Stomach (tissue), 8 donors: ENCODE measurements at regions not wholly inside any gene's neighbourhood (a gene's known extent, or its start where the extent isn't known, plus 50 kb on each side); places are given as distances from the start of the nearest gene placed in this dataset.

Source experiments
- DNase-seq, 2 donors: peaks; one replicate each; pipeline versions ENCODE4 v3.0.0 to v3.0.0-alpha.2; 2013 to 2019
- H3K27ac ChIP-seq, 5 donors: fragments of 200-600 bp in 4 of 5; sonication (generic) in 4 of 5; one replicate each; pipeline ENCODE4 v1.5.1; 2013 to 2019; ENCODE audit warnings: mild to moderate bottlenecking in 1 of 5, moderate library complexity in 1 of 5
- H3K27me3 ChIP-seq, 3 donors: fragments of 200-600 bp; sonication (generic); one replicate each; pipeline ENCODE4 v1.5.1; 2017 to 2019; ENCODE audit warnings: mixed run types in 1 of 3
- H3K36me3 ChIP-seq, 4 donors: fragments of 200-600 bp; sonication (generic); 1 replicate in 3 of 4; 2 replicates in 1 of 4; pipeline ENCODE4 v1.5.1; 2016 to 2019
- H3K4me1 ChIP-seq, 4 donors: fragments of 200-600 bp; sonication (generic); one replicate each; pipeline ENCODE4 v1.5.1; 2016 to 2019
- H3K4me3 ChIP-seq, 4 donors: fragments of 200-600 bp; sonication (generic) in 3 of 4; one replicate each; pipeline ENCODE4 v1.5.1; 2016 to 2019; ENCODE audit warnings: mild to moderate bottlenecking in 1 of 4
- H3K9me3 ChIP-seq, 4 donors: fragments of 200-600 bp; sonication (generic); one replicate each; pipeline ENCODE4 v1.5.1; 2016 to 2019
- CTCF ChIP-seq, 7 experiments: fragments of 450-650 bp in 4 of 7; fragments of 200-600 bp in 3 of 7; sonication (generic) in 3 of 7; IDR thresholded peaks; one replicate each; pipeline ENCODE4 v1.5.1; 2016 to 2019; ENCODE audit warnings: antibody characterized with exemption in 7 of 7, control low read depth in 2 of 7, mild to moderate bottlenecking in 1 of 7
- EP300 ChIP-seq: sonication (generic); formaldehyde crosslinking; IDR thresholded peaks from one replicate; pipeline ENCODE4 v1.6.1; 2017; ENCODE audit warnings: antibody characterized with exemption
- POLR2A ChIP-seq, 4 donors: fragments of 450-650 bp; IDR thresholded peaks; one replicate each; pipeline ENCODE4 v1.6.1; 2016; ENCODE audit warnings: antibody characterized with exemption in 4 of 4, control low read depth in 2 of 4, mild to moderate bottlenecking in 1 of 4, moderate library complexity in 1 of 4
- POLR2AphosphoS5 ChIP-seq, 3 donors: sonication (generic); formaldehyde crosslinking; IDR thresholded peaks; one replicate each; pipeline ENCODE4 v1.6.1; 2016; ENCODE audit warnings: antibody characterized with exemption in 3 of 3
- WGBS, 5 donors: extraction: QIAGEN DNeasy Blood & Tissue Kit in 3 of 5; methylation state at CpG; one replicate each; pipeline versions ENCODE4 v1.1.5 to v1.1.7; 2013 to 2018; 5-methylcytosine and 5-hydroxymethylcytosine counted together
- intact Hi-C: fragments of 100-400 bp; cut with DNase I; formaldehyde crosslinking; loops from one replicate; pipeline ENCODE4 v1.15.1; 2023; ENCODE audit warnings: low total_unique reads
- donor health status: healthy with polysubstance abuse.
- donor health status: Bipolar disorder and iron deficiency.
- donor health status: healthy.

GRCh38 chr7:41878309-41879295, 175.7 kb upstream of the INHBA start:
- Histone ChIP-seq H3K4me1 (peaks cover 0 to 8% (median 0%) of the 10 kb centered on the region in 4 donors), H3K36me3 (no peaks in the 10 kb centered on the region), H3K27ac (no peak overlapping the region), H3K4me3 (no peak overlapping the region), H3K9me3 (no peaks in the 10 kb centered on the region), H3K27me3 (peaks cover 0 to 3% (median 0%) of the 10 kb centered on the region in 3 donors)
- TF ChIP-seq POLR2AphosphoS5 (IDR thresholded peaks at IDR 0.05), result no peak
- DNase-seq, result no peak
- WGBS, 5 donors, result 36 to 49% (median 40%) methylated on average over 7 of the region's 7 CpGs
- intact Hi-C loops, result no loop called here

GRCh38 chr7:41877118-41877517, 174.2 kb upstream of the INHBA start:
- no peak for TF ChIP-seq POLR2A (IDR thresholded peaks at IDR 0.05)
- no peak for TF ChIP-seq POLR2AphosphoS5 (IDR thresholded peaks at IDR 0.05)
- no peak for TF ChIP-seq CTCF (IDR thresholded peaks at IDR 0.05)
- TF ChIP-seq EP300, result no peak
- no peaks in the 10 kb centered on the region for H3K36me3 ChIP-seq
- intact Hi-C loops, result no loop called here
- H3K27me3 ChIP-seq, result peaks cover 0 to 3% (median 0%) of the 10 kb centered on the region in 3 donors
- no peaks in the 10 kb centered on the region for H3K9me3 ChIP-seq
- no peak overlapping the region for H3K4me3 ChIP-seq
- no peak for DNase-seq
- H3K27ac ChIP-seq, result no peak overlapping the region
- 67 to 75% (median 67%) methylated on average over 7 of the region's 7 CpGs for WGBS, 5 donors
- peaks cover 0 to 2% (median 0%) of the 10 kb centered on the region in 4 donors for H3K4me1 ChIP-seq

GRCh38 chr7:41875513-41875912, 172.6 kb upstream of the INHBA start:
- TF ChIP-seq POLR2AphosphoS5 (IDR thresholded peaks at IDR 0.05), result no peak
- TF ChIP-seq POLR2A (IDR thresholded peaks at IDR 0.05), result no peak
- TF ChIP-seq EP300, result no peak
- no peak for TF ChIP-seq CTCF (IDR thresholded peaks at IDR 0.05)
- Histone ChIP-seq H3K9me3 (no peaks in the 10 kb centered on the region), H3K4me1 (no peaks in the 10 kb centered on the region), H3K4me3 (no peak overlapping the region), H3K27me3 (peaks cover 0 to 3% (median 0%) of the 10 kb centered on the region in 3 donors), H3K27ac (no peak overlapping the region), H3K36me3 (no peaks in the 10 kb centered on the region)
- no peak for DNase-seq
- 55 to 78% (median 64%) methylated on average over 6 of the region's 6 CpGs for WGBS, 5 donors
- intact Hi-C loops, result no loop called here

GRCh38 chr7:41874201-41874785, 171.4 kb upstream of the INHBA start:
- no peak for DNase-seq
- 25 to 50% (median 41%) methylated on average over 3 of the region's 3 CpGs for WGBS, 5 donors
- TF ChIP-seq CTCF (IDR thresholded peaks at IDR 0.05) (no peak), POLR2A (IDR thresholded peaks at IDR 0.05) (no peak), POLR2AphosphoS5 (IDR thresholded peaks at IDR 0.05) (no peak), EP300 (no peak)
- Histone ChIP-seq H3K27me3 (peaks cover 0 to 3% (median 0%) of the 10 kb centered on the region in 3 donors), H3K27ac (no peak overlapping the region), H3K4me3 (no peak overlapping the region), H3K4me1 (peaks cover 0 to 5% (median 0%) of the 10 kb centered on the region in 4 donors), H3K36me3 (no peaks in the 10 kb centered on the region), H3K9me3 (no peaks in the 10 kb centered on the region)
- intact Hi-C loops, result no loop called here
